ENCODE measurements at regions not wholly inside any gene's neighbourhood (a gene's known extent, or its start where the extent isn't known, plus 50 kb on each side); places are given as distances from the start of the nearest gene placed in this dataset.

GRCh38 chr10:113259576-113260226 lies 293.2 kb upstream of the HABP2 start:
- no peak for DNase-seq (ENCODE audit: low read depth in 2 of 2)

DNA sequence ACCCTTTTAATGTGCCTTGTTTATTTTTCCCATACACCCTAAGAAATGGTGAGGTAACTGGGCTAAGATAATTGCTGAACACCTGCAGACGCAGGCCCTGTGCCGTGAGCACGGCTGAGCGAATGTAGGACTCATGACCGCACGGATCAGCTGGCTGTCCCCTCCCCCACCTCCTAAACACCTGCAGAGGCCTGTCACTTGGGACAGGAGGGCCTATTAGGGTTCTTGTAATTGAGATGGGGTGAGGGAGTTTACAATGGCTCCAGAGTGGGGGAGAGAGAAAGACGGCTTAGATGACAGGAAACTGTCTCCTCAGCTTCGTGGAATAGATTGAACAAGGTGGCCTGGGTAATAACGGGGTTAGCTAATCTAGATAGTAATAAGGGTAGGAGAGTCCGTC lies 291.7 kb upstream of the HABP2 start:
- no peak for DNase-seq (ENCODE audit: low read depth in 2 of 2)

- no peak for DNase-seq (ENCODE audit: low read depth in 2 of 2)
These were observed 291.2 kb upstream of the HABP2 start for GRCh38 chr10:113261611-113262091.

DNA sequence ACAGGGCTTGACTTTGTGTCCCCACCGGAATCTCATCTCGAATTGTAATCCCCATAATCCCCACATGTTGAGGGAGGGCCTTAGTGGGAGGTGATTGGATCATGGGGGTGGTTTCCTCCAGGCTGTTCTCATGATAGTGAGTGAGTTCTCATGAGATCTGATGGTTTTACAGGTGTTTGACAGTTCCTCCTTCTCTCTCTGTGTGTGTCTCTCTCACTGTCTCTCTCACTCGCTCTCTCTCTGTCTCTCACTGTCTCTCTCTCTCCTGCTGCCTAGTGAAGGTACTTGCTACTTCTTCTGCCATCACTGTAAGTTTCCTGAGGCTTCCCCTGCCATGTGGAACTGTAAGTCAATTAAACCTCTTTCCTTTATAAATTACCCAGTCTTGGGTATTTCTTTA lies 289.8 kb upstream of the HABP2 start:
- no peak for DNase-seq (ENCODE audit: low read depth in 2 of 2)

DNA sequence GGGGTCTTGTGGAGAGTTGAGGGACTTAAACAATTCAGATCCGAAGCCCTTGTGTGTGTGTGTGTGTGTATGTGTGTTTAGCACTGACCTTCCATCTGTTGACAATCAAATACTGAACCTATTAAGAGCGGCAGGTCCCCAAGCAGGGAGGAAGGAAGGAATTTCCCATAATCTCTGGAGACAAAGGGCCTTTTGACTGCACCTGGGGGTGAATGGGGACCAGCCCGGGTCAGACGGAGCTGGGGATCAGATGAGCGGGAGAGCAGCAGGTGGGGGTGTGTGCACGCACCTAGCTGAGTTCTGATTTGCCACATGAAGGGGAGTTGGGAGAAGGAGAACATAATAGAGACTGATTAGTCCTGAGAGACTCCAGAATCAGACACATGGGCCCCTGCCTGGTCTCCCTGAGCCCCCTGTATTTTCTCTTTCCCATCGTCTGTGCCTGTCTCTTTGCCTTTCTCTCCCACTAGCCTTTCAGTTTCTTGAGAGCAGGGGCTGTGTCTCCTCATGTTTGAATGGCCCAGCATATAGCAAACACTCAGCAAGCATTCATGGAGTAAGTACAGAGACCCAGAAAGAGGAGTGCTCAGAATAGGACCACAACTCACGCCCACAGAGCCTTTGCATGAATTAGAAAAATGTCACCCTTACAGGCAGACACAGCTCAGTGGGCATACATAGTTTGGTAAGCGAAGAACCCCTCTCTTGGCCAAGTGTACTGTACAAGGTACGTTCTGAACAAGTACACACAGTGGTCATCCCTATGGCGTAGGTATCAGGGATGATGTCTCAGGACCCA lies 288.3 kb upstream of the HABP2 start:
- no peak for DNase-seq (ENCODE audit: low read depth in 2 of 2)

- no peak for DNase-seq (ENCODE audit: low read depth in 2 of 2)
These were observed 286.7 kb upstream of the HABP2 start for GRCh38 chr10:113266147-113266546.

GRCh38 chr10:113267619-113268562 lies 285.0 kb upstream of the HABP2 start:
- DNase-seq (ENCODE audit: low read depth in 2 of 2), result no peak

DNA sequence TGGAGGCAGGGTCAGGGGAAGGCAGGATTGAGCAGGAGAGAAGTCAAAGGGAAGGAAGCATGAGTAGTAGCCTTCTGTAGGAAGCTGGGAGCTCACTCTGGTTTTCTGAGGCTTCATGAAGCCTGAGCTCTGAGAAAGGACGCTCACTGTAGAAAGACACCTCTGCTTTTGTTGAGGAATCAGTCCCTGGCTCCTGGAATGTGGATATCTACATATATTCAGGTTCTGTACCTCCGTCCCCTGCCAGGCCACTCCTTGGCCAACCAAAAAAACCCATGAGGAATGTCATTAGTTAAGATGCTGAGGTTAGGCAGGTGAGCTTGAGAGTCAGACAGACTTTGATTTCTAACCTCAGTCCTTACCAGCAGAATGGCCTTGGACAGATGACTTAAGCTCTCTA lies 283.5 kb upstream of the HABP2 start:
- DNase-seq (ENCODE audit: low read depth in 2 of 2), result no peak

GRCh38 chr10:113272511-113272910 lies 280.3 kb upstream of the HABP2 start:
- no peak for DNase-seq (ENCODE audit: low read depth in 2 of 2)

GRCh38 chr10:113273181-113274163 lies 279.4 kb upstream of the HABP2 start:
- DNase-seq (ENCODE audit: low read depth in 2 of 2), result no peak

GRCh38 chr10:113274176-113274829 lies 278.6 kb upstream of the HABP2 start:
- DNase-seq (ENCODE audit: low read depth in 2 of 2), result no peak

DNA sequence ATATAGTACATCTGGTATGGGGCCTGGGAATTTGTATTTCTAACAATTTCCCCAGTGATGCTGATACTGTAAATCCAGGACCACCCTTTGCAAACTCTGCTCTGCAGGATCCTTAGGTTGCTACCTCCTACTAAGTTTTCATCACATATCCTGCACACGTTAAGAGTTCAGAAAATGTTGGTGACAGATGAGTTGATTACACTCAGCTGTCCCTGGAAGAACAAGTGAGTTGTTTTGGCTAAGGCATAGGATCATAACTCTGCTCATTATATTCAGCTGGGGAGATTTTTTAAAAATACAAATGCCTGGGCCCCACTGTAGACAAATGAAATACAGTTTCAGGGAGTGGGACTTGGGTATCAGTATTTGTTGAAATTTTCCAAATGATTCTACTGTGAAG lies 274.6 kb upstream of the HABP2 start:
- no peak for DNase-seq (ENCODE audit: low read depth in 2 of 2)

DNA sequence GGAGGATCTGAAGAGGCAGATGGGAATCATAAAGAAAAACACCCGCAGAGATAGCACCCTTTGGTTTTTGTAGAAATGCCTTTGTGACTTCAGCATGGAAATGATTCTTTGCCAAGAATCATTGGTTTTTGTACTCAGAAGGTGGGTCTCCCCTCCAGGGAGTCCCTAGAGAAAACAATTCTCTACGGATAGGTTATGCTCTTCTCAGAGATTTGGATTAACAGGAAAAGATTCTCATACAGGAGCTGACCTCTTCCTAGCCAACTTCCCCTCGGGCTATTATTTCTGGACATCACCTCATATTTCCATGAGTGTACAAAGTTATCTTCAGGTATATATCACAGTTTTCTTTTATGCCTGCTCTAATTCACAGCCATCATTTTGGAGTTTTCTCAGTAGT lies 274.2 kb upstream of the HABP2 start:
- DNase-seq (ENCODE audit: low read depth in 2 of 2), result no peak

DNA sequence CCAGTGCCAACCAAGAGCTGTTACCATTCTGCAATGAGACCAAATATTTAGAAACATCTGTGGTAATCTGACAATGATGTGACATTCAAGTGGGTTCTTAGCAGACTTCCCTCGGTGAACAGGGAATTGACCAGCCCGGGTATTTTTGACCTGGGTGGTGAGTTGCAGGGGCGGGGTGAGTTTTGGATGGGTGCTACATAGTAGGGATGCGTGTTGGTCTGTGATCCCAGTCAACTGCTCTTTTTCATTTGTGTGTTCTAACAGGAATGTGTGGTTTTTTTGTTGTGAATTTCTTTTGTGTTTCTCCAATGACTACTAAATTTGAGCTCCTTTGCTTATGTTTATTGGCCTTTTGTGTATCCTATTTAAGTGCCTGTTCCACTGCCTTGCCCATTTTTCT lies 273.6 kb upstream of the HABP2 start:
- no peak for DNase-seq (ENCODE audit: low read depth in 2 of 2)

GRCh38 chr10:113282564-113282963 lies 270.3 kb upstream of the HABP2 start:
- no peak for DNase-seq (ENCODE audit: low read depth in 2 of 2)

- DNase-seq (ENCODE audit: low read depth in 2 of 2), result no peak
These were observed 269.7 kb upstream of the HABP2 start for GRCh38 chr10:113283189-113283588.

GRCh38 chr10:113284635-113285034 lies 268.2 kb upstream of the HABP2 start:
- no peak for DNase-seq (ENCODE audit: low read depth in 2 of 2)

GRCh38 chr10:113285305-113285704 lies 267.5 kb upstream of the HABP2 start:
- DNase-seq (ENCODE audit: low read depth in 2 of 2), result no peak

GRCh38 chr10:113287592-113287991 lies 265.3 kb upstream of the HABP2 start:
- no peak for DNase-seq (ENCODE audit: low read depth in 2 of 2)

GRCh38 chr10:113290137-113290536 lies 262.7 kb upstream of the HABP2 start:
- no peak for DNase-seq (ENCODE audit: low read depth in 2 of 2)
